K562 (cell line): ENCODE measurements at regions not wholly inside any gene's neighbourhood (a gene's known extent, or its start where the extent isn't known, plus 50 kb on each side); places are given as distances from the start of the nearest gene placed in this dataset.

Source experiments
- ARNT ChIP-seq, 2 experiments: fragments of 450-650 bp; IDR thresholded peaks; 2 replicates each; pipeline ENCODE4 v1.6.1; 2016; ENCODE audit warnings: mild to moderate bottlenecking in 1 of 2
- BMI1 ChIP-seq: fragments of 150-350 bp; IDR thresholded peaks from 2 replicates; pipeline ENCODE4 v1.6.1; 2014; ENCODE audit warnings: low read length
- GATA2 ChIP-seq: sonication (generic); formaldehyde crosslinking; IDR thresholded peaks from 2 replicates; pipeline ENCODE4 v1.4.0; 2020; ENCODE audit warnings: mild to moderate bottlenecking, missing genetic modification reagents
- NR2C2 ChIP-seq, 2 experiments: fragments of 200-800 bp in 1 of 2; sonication (Bioruptor generic) in 1 of 2; sonication (generic) in 1 of 2; formaldehyde crosslinking in 1 of 2; IDR thresholded peaks; 2 replicates each; pipeline versions ENCODE4 v1.6.1 to v1.8.0; 2016 to 2022; ENCODE audit warnings: mild to moderate bottlenecking in 1 of 2, missing compliant biosample characterization in 1 of 2, missing genetic modification characterization in 1 of 2, missing genetic modification reagents in 1 of 2
- TRIM24 ChIP-seq, 2 experiments: fragments of 450-650 bp; IDR thresholded peaks; 2 replicates each; pipeline ENCODE4 v1.6.1; 2016
- ZSCAN29 ChIP-seq: fragments of 450-650 bp; IDR thresholded peaks from 2 replicates; pipeline ENCODE4 v1.6.1; 2017
- TF ChIP-seq, protein P1 (sequence below): fragments of 450-650 bp; IDR thresholded peaks from 2 replicates; pipeline ENCODE4 v1.6.1; 2016; ENCODE audit warnings: mild to moderate bottlenecking, moderate library complexity
- TF ChIP-seq, protein P2 (sequence below): fragments of 450-650 bp; conservative IDR thresholded peaks from 2 replicates; pipeline ENCODE4 v1.6.1; 2016; ENCODE audit warnings: missing genetic modification characterization, low read depth, mild to moderate bottlenecking, control low read depth, missing compliant biosample characterization
- TF ChIP-seq, protein P3 (sequence below): fragments of 450-650 bp; IDR thresholded peaks from 2 replicates; pipeline ENCODE4 v1.6.1; 2016; ENCODE audit warnings: missing biosample characterization, missing genetic modification characterization

DNA sequence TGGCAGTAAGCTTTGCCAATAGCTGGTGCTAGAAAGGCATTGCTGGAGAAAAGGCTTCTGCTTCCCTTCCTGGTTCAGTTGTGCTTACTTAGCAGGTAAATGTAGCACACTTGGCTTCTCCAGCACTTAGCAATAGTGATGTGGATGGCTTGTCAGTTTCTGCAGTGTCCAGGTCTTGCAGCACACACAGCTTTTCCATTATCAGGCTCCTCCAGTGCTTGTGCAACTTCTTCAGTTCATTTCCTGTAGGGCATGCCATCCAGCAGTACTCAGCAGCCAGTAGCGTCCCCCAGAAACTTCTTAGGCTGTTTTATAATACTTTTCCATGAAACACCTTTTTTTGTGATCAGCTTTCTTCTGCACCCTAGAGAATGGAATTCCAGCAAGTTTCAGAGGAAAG is 154.6 kb downstream of the SLC6A15 start (continued):
- TF ChIP-seq, protein P1, sequence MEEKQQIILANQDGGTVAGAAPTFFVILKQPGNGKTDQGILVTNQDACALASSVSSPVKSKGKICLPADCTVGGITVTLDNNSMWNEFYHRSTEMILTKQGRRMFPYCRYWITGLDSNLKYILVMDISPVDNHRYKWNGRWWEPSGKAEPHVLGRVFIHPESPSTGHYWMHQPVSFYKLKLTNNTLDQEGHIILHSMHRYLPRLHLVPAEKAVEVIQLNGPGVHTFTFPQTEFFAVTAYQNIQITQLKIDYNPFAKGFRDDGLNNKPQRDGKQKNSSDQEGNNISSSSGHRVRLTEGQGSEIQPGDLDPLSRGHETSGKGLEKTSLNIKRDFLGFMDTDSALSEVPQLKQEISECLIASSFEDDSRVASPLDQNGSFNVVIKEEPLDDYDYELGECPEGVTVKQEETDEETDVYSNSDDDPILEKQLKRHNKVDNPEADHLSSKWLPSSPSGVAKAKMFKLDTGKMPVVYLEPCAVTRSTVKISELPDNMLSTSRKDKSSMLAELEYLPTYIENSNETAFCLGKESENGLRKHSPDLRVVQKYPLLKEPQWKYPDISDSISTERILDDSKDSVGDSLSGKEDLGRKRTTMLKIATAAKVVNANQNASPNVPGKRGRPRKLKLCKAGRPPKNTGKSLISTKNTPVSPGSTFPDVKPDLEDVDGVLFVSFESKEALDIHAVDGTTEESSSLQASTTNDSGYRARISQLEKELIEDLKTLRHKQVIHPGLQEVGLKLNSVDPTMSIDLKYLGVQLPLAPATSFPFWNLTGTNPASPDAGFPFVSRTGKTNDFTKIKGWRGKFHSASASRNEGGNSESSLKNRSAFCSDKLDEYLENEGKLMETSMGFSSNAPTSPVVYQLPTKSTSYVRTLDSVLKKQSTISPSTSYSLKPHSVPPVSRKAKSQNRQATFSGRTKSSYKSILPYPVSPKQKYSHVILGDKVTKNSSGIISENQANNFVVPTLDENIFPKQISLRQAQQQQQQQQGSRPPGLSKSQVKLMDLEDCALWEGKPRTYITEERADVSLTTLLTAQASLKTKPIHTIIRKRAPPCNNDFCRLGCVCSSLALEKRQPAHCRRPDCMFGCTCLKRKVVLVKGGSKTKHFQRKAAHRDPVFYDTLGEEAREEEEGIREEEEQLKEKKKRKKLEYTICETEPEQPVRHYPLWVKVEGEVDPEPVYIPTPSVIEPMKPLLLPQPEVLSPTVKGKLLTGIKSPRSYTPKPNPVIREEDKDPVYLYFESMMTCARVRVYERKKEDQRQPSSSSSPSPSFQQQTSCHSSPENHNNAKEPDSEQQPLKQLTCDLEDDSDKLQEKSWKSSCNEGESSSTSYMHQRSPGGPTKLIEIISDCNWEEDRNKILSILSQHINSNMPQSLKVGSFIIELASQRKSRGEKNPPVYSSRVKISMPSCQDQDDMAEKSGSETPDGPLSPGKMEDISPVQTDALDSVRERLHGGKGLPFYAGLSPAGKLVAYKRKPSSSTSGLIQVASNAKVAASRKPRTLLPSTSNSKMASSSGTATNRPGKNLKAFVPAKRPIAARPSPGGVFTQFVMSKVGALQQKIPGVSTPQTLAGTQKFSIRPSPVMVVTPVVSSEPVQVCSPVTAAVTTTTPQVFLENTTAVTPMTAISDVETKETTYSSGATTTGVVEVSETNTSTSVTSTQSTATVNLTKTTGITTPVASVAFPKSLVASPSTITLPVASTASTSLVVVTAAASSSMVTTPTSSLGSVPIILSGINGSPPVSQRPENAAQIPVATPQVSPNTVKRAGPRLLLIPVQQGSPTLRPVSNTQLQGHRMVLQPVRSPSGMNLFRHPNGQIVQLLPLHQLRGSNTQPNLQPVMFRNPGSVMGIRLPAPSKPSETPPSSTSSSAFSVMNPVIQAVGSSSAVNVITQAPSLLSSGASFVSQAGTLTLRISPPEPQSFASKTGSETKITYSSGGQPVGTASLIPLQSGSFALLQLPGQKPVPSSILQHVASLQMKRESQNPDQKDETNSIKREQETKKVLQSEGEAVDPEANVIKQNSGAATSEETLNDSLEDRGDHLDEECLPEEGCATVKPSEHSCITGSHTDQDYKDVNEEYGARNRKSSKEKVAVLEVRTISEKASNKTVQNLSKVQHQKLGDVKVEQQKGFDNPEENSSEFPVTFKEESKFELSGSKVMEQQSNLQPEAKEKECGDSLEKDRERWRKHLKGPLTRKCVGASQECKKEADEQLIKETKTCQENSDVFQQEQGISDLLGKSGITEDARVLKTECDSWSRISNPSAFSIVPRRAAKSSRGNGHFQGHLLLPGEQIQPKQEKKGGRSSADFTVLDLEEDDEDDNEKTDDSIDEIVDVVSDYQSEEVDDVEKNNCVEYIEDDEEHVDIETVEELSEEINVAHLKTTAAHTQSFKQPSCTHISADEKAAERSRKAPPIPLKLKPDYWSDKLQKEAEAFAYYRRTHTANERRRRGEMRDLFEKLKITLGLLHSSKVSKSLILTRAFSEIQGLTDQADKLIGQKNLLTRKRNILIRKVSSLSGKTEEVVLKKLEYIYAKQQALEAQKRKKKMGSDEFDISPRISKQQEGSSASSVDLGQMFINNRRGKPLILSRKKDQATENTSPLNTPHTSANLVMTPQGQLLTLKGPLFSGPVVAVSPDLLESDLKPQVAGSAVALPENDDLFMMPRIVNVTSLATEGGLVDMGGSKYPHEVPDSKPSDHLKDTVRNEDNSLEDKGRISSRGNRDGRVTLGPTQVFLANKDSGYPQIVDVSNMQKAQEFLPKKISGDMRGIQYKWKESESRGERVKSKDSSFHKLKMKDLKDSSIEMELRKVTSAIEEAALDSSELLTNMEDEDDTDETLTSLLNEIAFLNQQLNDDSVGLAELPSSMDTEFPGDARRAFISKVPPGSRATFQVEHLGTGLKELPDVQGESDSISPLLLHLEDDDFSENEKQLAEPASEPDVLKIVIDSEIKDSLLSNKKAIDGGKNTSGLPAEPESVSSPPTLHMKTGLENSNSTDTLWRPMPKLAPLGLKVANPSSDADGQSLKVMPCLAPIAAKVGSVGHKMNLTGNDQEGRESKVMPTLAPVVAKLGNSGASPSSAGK, result no peak
- TF ChIP-seq GATA2 (CRISPR knock-in tag), result no peak
- no peak for TF ChIP-seq TRIM24 (IDR thresholded peaks at IDR 0.05)
- no peak for TF ChIP-seq ZSCAN29
- no peak for TF ChIP-seq ARNT (IDR thresholded peaks at IDR 0.05)
- no peak for TF ChIP-seq BMI1
- TF ChIP-seq, protein P2, sequence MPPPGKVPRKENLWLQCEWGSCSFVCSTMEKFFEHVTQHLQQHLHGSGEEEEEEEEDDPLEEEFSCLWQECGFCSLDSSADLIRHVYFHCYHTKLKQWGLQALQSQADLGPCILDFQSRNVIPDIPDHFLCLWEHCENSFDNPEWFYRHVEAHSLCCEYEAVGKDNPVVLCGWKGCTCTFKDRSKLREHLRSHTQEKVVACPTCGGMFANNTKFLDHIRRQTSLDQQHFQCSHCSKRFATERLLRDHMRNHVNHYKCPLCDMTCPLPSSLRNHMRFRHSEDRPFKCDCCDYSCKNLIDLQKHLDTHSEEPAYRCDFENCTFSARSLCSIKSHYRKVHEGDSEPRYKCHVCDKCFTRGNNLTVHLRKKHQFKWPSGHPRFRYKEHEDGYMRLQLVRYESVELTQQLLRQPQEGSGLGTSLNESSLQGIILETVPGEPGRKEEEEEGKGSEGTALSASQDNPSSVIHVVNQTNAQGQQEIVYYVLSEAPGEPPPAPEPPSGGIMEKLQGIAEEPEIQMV (tag), result no peak
- no peak for TF ChIP-seq NR2C2 (CRISPR knock-in tag; IDR thresholded peaks at IDR 0.05)
- TF ChIP-seq NR2C2 (tag; IDR thresholded peaks at IDR 0.05), result no peak
- TF ChIP-seq, protein P3, sequence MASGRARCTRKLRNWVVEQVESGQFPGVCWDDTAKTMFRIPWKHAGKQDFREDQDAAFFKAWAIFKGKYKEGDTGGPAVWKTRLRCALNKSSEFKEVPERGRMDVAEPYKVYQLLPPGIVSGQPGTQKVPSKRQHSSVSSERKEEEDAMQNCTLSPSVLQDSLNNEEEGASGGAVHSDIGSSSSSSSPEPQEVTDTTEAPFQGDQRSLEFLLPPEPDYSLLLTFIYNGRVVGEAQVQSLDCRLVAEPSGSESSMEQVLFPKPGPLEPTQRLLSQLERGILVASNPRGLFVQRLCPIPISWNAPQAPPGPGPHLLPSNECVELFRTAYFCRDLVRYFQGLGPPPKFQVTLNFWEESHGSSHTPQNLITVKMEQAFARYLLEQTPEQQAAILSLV (tag), result no peak
